CD4-positive, alpha-beta memory T cell (primary cell): ENCODE measurements at regions not wholly inside any gene's neighbourhood (a gene's known extent, or its start where the extent isn't known, plus 50 kb on each side); places are given as distances from the start of the nearest gene placed in this dataset.
A peak's percentile ranks its signal among the peaks of the same experiment; 100 is the strongest.

Experiments
- CTCF ChIA-PET: fragments of 350-600 bp; sonication (Branson Sonifier 250); formaldehyde crosslinking; loops from one replicate; lab custom pipeline; 2021; ENCODE audit warnings: inconsistent platforms; ENCODE audit not compliant: partially characterized antibody; lab: Charles Lee
- POLR2A ChIA-PET: fragments of 350-600 bp; sonication (Branson Sonifier 250); formaldehyde crosslinking; loops from one replicate; lab custom pipeline; 2021; ENCODE audit not compliant: partially characterized antibody; lab: Charles Lee
- DNase-seq, 5 donors: peaks; one replicate each; pipeline versions ENCODE4 v3.0.0 to v3.0.0-alpha.2; 2020 to 2022; ENCODE audit warnings: mixed read lengths in 1 of 5
- H3K27ac ChIP-seq: one replicate; pipeline ENCODE4 v1.7.0; 2013; ENCODE audit warnings: low read depth, low read length
- H3K27me3 ChIP-seq: 2 replicates; pipeline ENCODE4 v1.7.0; 2013; ENCODE audit warnings: mild to moderate bottlenecking, low read length, moderate library complexity; ENCODE audit not compliant: insufficient read depth
- H3K36me3 ChIP-seq: 2 replicates; pipeline ENCODE4 v1.7.0; 2013; ENCODE audit warnings: mild to moderate bottlenecking, low read length, moderate library complexity; ENCODE audit not compliant: insufficient read depth
- H3K4me1 ChIP-seq: 2 replicates; pipeline ENCODE4 v1.7.0; 2013; ENCODE audit warnings: mild to moderate bottlenecking, low read length, moderate library complexity; ENCODE audit not compliant: insufficient read depth
- H3K4me3 ChIP-seq, 2 donors: one replicate each; pipeline ENCODE4 v1.7.0; 2013; ENCODE audit warnings: low read length in 2 of 2, mild to moderate bottlenecking in 1 of 2
- H3K9me3 ChIP-seq, 2 donors: one replicate each; pipeline ENCODE4 v1.7.0; 2013; ENCODE audit warnings: low read length in 2 of 2, control low read depth in 1 of 2; ENCODE audit not compliant: control insufficient read depth in 1 of 2
- H3K27ac Mint-ChIP-seq, 7 donors: one replicate each; pipeline ENCODE4 v1.8.0; 2020 to 2021; ENCODE audit warnings: mixed read lengths in 7 of 7, mild to moderate bottlenecking in 6 of 7, inconsistent platforms in 3 of 7, moderate library complexity in 3 of 7
- H3K27me3 Mint-ChIP-seq, 2 donors: one replicate each; pipeline ENCODE4 v1.8.0; 2020 to 2021; ENCODE audit warnings: mixed read lengths in 2 of 2
- H3K36me3 Mint-ChIP-seq, 2 donors: one replicate each; pipeline ENCODE4 v1.8.0; 2020 to 2021; ENCODE audit warnings: mixed read lengths in 2 of 2, inconsistent platforms in 1 of 2, mild to moderate bottlenecking in 1 of 2
- H3K4me1 Mint-ChIP-seq, 4 donors: one replicate each; pipeline ENCODE4 v1.8.0; 2020 to 2021; ENCODE audit warnings: mixed read lengths in 4 of 4, mild to moderate bottlenecking in 1 of 4
- H3K4me3 Mint-ChIP-seq, 8 donors: one replicate each; pipeline ENCODE4 v1.8.0; 2020 to 2021; ENCODE audit warnings: mixed read lengths in 8 of 8, mild to moderate bottlenecking in 7 of 8, moderate library complexity in 6 of 8, inconsistent platforms in 3 of 8
- H3K9me3 Mint-ChIP-seq, 8 donors: one replicate each; pipeline ENCODE4 v1.8.0; 2020 to 2021; ENCODE audit warnings: mixed read lengths in 8 of 8, mild to moderate bottlenecking in 5 of 8, inconsistent platforms in 3 of 8, moderate library complexity in 1 of 8
- intact Hi-C: fragments of 100-400 bp; cut with micrococcal nuclease; formaldehyde crosslinking; loops from one replicate; pipeline ENCODE4 v1.15.1; 2023

DNA sequence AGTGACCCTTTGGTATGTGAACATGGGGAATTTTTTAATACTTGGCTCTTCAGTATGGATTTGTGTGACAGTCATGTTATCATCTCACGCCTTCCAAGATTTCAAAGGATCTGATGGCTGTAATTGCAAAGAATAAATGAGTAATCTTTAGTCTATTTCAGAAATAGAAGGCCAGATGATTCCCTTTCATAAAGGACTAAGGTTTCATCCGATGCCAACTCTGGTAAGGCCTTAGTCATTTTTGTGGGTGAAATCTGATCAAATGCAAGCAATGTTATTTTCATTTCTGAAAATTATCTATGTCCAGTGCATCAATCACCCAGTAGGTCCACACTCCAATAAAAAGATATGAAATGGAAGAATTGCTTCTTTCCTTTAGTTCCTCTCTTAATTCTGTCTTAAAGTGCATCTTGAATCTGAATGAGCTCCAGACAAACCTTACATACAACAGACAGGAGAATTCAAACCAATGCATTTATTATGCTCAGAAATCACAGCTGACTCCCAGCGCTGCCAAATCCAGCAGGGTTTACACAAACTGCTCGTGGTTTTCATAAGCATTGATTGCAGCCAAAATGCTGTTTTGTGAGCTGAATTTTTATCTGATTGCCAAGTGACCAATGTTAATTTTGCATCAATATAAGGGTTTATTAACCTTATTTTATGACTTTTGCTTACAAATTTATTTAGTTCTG, 565.2 kb upstream of the MARCKS start:
- H3K27me3 ChIP-seq: no peaks in the 10 kb centered on the region
- no peak for DNase-seq
- H3K9me3 ChIP-seq: no peaks in the 10 kb centered on the region
- H3K9me3 Mint-ChIP-seq: peaks cover 0 to 5% (median under 1%) of the 10 kb centered on the region in 8 donors
- H3K27ac Mint-ChIP-seq: no peak overlapping the region
- ChIA-PET POLR2A (no interaction called here), CTCF (no interaction called here)
- no peaks in the 10 kb centered on the region for H3K36me3 ChIP-seq
- H3K4me3 ChIP-seq: no peak overlapping the region
- H3K4me1 ChIP-seq: no peaks in the 10 kb centered on the region
- H3K27me3 Mint-ChIP-seq: no peaks in the 10 kb centered on the region
- H3K4me3 Mint-ChIP-seq: no peak overlapping the region
- intact Hi-C loops: no loop called here
- H3K4me1 Mint-ChIP-seq: no peaks in the 10 kb centered on the region
- no peak overlapping the region for H3K27ac ChIP-seq
- H3K36me3 Mint-ChIP-seq: no peaks in the 10 kb centered on the region

DNA sequence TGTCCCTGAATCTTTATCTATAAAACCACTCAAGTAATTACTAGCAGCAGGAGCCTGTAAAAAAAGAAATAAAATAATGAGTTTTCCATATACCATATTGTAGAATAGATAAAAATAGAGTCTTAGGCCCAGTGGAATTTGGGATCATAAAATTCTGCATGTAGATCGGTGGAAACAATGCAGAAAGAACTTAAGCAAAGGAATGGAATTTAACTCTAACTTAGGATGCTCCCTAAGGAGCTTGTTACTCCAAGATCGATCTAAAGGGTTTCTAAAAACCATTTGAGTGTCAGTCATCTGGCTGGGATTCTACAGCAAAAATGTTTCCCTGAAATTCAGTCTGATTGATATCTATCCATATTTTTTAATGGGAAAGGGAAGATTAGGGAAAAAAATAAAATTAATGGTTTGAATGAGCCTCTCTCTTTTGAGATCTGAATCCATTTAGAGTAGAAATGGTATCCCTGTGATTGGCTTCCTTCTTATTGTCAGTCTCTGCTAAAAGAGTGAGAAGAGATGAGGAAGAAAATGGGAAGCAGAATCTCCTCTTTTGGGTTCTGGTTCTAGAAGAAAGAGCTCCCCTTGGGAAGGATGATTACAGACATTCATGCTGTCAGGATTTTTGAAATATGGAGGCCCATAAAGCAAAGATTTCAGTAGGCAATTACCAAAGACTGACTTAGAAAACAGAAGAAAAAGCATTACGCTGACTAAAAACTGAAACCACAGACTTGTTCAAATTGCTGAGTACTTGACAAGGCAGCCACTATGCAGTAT, 564.3 kb upstream of the MARCKS start:
- H3K4me1 ChIP-seq: no peaks in the 10 kb centered on the region
- no peak overlapping the region for H3K4me3 ChIP-seq
- ChIA-PET POLR2A (no interaction called here), CTCF (no interaction called here)
- no peak overlapping the region for H3K4me3 Mint-ChIP-seq
- DNase-seq: no peak
- no peak overlapping the region for H3K27ac ChIP-seq
- peaks cover 0 to 2% (median 0%) of the 10 kb centered on the region in 8 donors for H3K9me3 Mint-ChIP-seq
- no peaks in the 10 kb centered on the region for H3K9me3 ChIP-seq
- intact Hi-C loops: no loop called here
- H3K27me3 Mint-ChIP-seq: no peaks in the 10 kb centered on the region
- no peaks in the 10 kb centered on the region for H3K27me3 ChIP-seq
- no peaks in the 10 kb centered on the region for H3K36me3 Mint-ChIP-seq
- no peaks in the 10 kb centered on the region for H3K36me3 ChIP-seq
- no peak overlapping the region for H3K27ac Mint-ChIP-seq
- no peaks in the 10 kb centered on the region for H3K4me1 Mint-ChIP-seq

DNA sequence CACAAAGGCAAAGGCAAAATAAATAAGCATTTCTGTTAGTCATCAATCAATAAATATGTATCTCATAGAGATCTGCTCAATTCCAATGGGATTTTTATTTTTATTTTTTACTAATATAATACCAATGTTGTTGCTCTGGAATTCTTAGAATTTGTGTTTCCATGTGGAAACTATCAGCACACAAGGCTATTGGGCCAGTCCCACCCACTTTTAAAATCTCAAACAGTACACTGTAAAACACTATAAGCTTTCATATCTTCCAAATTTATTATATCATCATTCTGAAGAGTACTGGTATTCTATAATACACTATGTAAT, 563.8 kb upstream of the MARCKS start:
- no peak overlapping the region for H3K27ac ChIP-seq
- Mint-ChIP-seq H3K27me3 (no peaks in the 10 kb centered on the region), H3K4me3 (no peak overlapping the region), H3K27ac (no peak overlapping the region), H3K36me3 (no peaks in the 10 kb centered on the region), H3K4me1 (no peaks in the 10 kb centered on the region), H3K9me3 (peaks cover 0 to 2% (median 0%) of the 10 kb centered on the region in 8 donors)
- intact Hi-C loops: no loop called here
- H3K9me3 ChIP-seq: no peaks in the 10 kb centered on the region
- H3K4me1 ChIP-seq: no peaks in the 10 kb centered on the region
- DNase-seq: no peak
- no peaks in the 10 kb centered on the region for H3K36me3 ChIP-seq
- H3K27me3 ChIP-seq: no peaks in the 10 kb centered on the region
- ChIA-PET CTCF (no interaction called here), POLR2A (no interaction called here)
- no peak overlapping the region for H3K4me3 ChIP-seq

DNA sequence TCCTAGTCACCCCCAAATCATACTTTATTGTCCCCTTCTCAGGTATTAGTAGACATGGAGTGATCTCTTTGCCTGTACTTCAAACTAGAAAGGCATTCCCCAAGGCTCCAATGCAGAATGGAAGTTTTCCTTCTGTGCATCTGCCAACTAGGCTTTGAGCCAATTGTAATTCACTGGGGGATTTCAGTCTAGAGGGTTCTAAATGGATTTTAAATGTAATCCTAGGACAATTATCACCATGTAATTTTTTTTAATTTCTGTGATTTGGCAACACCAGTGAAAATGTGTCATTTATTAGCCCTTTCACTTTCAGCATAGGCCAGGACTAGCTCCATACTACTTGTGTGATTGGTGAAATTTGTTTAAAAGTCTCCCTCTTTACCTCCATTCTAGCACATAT, 557.6 kb upstream of the MARCKS start:
- POLR2A ChIA-PET: no interaction called here

DNA sequence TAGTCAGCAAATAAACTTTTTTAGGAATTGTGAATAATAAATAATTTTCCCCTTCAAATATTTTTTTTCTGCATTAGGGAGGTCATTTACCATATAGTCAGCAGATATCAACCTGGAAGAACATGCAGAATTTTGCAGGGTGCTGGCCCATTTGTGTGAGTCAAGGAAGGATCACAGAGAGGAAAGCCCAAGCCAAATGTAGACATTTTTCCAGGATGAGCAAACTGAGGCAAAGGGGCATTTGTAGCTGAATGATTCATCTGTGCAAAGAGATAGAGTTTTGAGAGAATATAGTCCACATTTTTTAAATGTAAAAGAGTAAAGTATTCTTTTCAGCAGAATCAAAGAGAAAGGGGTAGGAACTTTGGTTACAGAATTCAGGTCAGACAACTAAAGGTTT, 555.5 kb upstream of the MARCKS start:
- intact Hi-C loops: no loop called here

More for the DNA sequence above, 557.6 kb upstream of the MARCKS start:
- Mint-ChIP-seq H3K4me1 (no peaks in the 10 kb centered on the region), H3K9me3 (peaks cover 0 to 2% (median 0%) of the 10 kb centered on the region in 8 donors), H3K27me3 (no peaks in the 10 kb centered on the region), H3K27ac (no peak overlapping the region), H3K36me3 (no peaks in the 10 kb centered on the region), H3K4me3 (no peak overlapping the region)
- Histone ChIP-seq H3K36me3 (no peaks in the 10 kb centered on the region), H3K27ac (no peak overlapping the region), H3K4me3 (no peak overlapping the region), H3K4me1 (no peaks in the 10 kb centered on the region), H3K27me3 (no peaks in the 10 kb centered on the region), H3K9me3 (no peaks in the 10 kb centered on the region)
- no peak for DNase-seq
- CTCF ChIA-PET: no interaction called here
- intact Hi-C loops: no loop called here

DNA sequence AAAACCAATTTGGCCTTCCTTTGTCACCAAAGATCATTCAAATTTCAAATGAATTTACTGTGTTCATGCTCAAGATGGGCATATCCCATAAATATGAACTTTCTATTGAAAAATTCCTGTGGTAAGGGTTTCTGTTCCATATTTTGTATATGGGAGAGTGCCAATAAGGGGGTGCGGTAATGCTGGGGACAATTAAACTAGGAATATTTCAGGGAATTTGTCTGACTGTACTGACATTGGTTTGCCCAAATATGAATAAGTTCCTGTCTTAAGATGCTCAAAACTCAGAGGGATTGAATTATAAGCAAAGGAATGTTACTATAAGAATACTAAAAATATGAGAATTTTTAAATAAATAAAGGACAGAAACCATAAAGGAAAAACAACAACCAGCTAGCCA, 553.0 kb upstream of the MARCKS start:
- ChIA-PET POLR2A (no interaction called here), CTCF (no interaction called here)
- Mint-ChIP-seq H3K4me1 (no peaks in the 10 kb centered on the region), H3K27ac (no peak overlapping the region), H3K36me3 (no peaks in the 10 kb centered on the region), H3K4me3 (no peak overlapping the region), H3K9me3 (peaks cover 0 to 2% (median 0%) of the 10 kb centered on the region in 8 donors), H3K27me3 (no peaks in the 10 kb centered on the region)
- Histone ChIP-seq H3K9me3 (no peaks in the 10 kb centered on the region), H3K4me3 (no peak overlapping the region), H3K27ac (no peak overlapping the region), H3K27me3 (no peaks in the 10 kb centered on the region), H3K36me3 (no peaks in the 10 kb centered on the region), H3K4me1 (no peaks in the 10 kb centered on the region)
- intact Hi-C loops: no loop called here
- no peak for DNase-seq

More for the DNA sequence above, 555.5 kb upstream of the MARCKS start:
- no peak overlapping the region for H3K4me3 ChIP-seq
- H3K4me3 Mint-ChIP-seq: no peak overlapping the region
- H3K36me3 Mint-ChIP-seq: no peaks in the 10 kb centered on the region
- no peaks in the 10 kb centered on the region for H3K9me3 ChIP-seq
- ChIA-PET CTCF (no interaction called here), POLR2A (no interaction called here)
- no peak for DNase-seq
- no peaks in the 10 kb centered on the region for H3K4me1 ChIP-seq
- no peak overlapping the region for H3K27ac Mint-ChIP-seq
- no peaks in the 10 kb centered on the region for H3K27me3 ChIP-seq
- no peaks in the 10 kb centered on the region for H3K4me1 Mint-ChIP-seq
- H3K27ac ChIP-seq: no peak overlapping the region
- peaks cover 0 to 2% (median 0%) of the 10 kb centered on the region in 8 donors for H3K9me3 Mint-ChIP-seq
- H3K27me3 Mint-ChIP-seq: no peaks in the 10 kb centered on the region
- no peaks in the 10 kb centered on the region for H3K36me3 ChIP-seq

DNA sequence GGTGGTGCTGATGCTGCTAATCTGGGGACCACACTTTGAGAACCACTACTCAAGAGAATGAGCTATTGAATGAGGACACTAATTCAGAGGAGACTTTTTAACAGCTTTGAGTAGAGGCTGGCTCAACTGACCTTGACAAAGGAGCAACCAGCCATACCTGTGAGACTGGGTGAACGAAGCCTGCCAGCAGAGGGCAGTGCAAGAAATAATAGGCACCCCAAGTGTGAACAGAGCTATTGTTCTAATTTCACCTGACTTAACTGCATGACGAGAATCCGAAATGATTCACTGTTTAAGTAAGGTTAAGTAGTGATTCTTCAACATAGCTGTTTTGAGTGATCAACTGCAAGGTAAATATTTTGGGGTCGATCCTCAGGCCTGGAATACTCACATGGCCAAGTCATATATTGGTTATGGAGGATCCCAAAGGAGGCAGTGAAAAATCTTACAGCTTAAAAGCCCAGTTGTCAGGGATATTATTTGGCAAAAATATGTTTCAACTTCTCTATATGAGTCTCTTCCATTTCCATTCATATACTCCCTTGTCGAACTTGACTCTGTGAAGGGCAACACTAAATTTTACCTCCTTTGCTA, 550.5 kb upstream of the MARCKS start:
- no peak overlapping the region for H3K27ac ChIP-seq
- intact Hi-C loops: no loop called here
- Mint-ChIP-seq H3K4me3 (no peak overlapping the region), H3K27ac (no peak overlapping the region), H3K27me3 (no peaks in the 10 kb centered on the region), H3K4me1 (no peaks in the 10 kb centered on the region), H3K36me3 (no peaks in the 10 kb centered on the region), H3K9me3 (no peaks in the 10 kb centered on the region)
- H3K4me1 ChIP-seq: no peaks in the 10 kb centered on the region
- no peaks in the 10 kb centered on the region for H3K27me3 ChIP-seq
- no peak overlapping the region for H3K4me3 ChIP-seq
- peak in 4 of 5 donors; percentile 1 to 22 (median 7) for DNase-seq
- CTCF ChIA-PET: interaction anchor here (1.2 to 2.1 kb wide), 4 partner anchors 9 to 603 kb away, joined by 5 to 9 read pairs (median 7); no protein-coding TSS in a partner anchor
- no peaks in the 10 kb centered on the region for H3K36me3 ChIP-seq
- H3K9me3 ChIP-seq: no peaks in the 10 kb centered on the region
- POLR2A ChIA-PET: no interaction called here
